K562 (cell line): ENCODE measurements at regions not wholly inside any gene's neighbourhood (a gene's known extent, or its start where the extent isn't known, plus 50 kb on each side); places are given as distances from the start of the nearest gene placed in this dataset.
"Not testable (repeated sequence)": the region's sequence is repeated elsewhere in the genome, so short reads cannot be mapped to it uniquely, and the experiment has no call there.

ENCODE experiments used
- ATAC-seq: fragments of 200-7000 bp; cut with Tn5 transposase; 3 replicates; pipeline ENCODE4 v1.9.1; 2020; ENCODE audit warnings: moderate library complexity
- BruUV-seq: library from RNA; stranded (reverse); fragments of 400-500 nt; replicated peaks from 2 replicates; lab custom pipeline; 2021; lab: Mats Ljungman, UMichigan
- CTCF ChIA-PET: fragments of 300-600 bp; formaldehyde crosslinking; extraction: SDS; loops from one replicate; lab custom pipeline; 2021; ENCODE audit warnings: low intra/inter-chr PET ratio; lab: Yijun Ruan, JAX
- POLR2A ChIA-PET: fragments of 300-600, 350-650 bp; sonication (Branson Sonifier 250); formaldehyde crosslinking; extraction: SDS; loops from one replicate; lab custom pipeline; 2021; ENCODE audit warnings: antibody characterized with exemption, inconsistent platforms; lab: Yijun Ruan, JAX
- DNase-seq, 4 experiments: peaks; one replicate each; pipeline versions ENCODE4 v3.0.0 to v3.0.0-alpha.2; 2011 to 2018; ENCODE audit warnings: low spot score in 3 of 4, mixed read lengths in 3 of 4; ENCODE audit errors: extremely low read depth in 1 of 4
- FAIRE-seq: peaks from 2 replicates; lab custom pipeline; 2011; peaks lifted over from hg19 to GRCh38; lab: Jason Lieb, UNC
- H2AFZ ChIP-seq: 2 replicates; pipeline ENCODE4 v1.6.0; 2011; ENCODE audit warnings: low read depth, low read length, control low read depth, inconsistent platforms
- H3K27ac ChIP-seq: fragments of 200-600 bp; 3 replicates; pipeline ENCODE4 v1.8.0; 2011; ENCODE audit warnings: low read depth, mild to moderate bottlenecking, control low read depth, inconsistent platforms, low read length, moderate library complexity, mixed read lengths; ENCODE audit errors: extremely low read depth
- H3K27me3 ChIP-seq, 2 experiments: fragments of 300-600 bp in 1 of 2; 2 replicates in 1 of 2; 3 replicates in 1 of 2; pipeline versions ENCODE4 v1.6.0 to v1.8.0; 2011; ENCODE audit warnings: inconsistent platforms in 2 of 2, low read length in 2 of 2, mild to moderate bottlenecking in 1 of 2, mixed read lengths in 1 of 2, moderate library complexity in 1 of 2; ENCODE audit not compliant: control insufficient read depth in 2 of 2, insufficient read depth in 2 of 2
- H3K36me3 ChIP-seq: fragments of 300-600 bp; 3 replicates; pipeline ENCODE4 v1.8.0; 2011; ENCODE audit warnings: mild to moderate bottlenecking, low read length, inconsistent platforms; ENCODE audit not compliant: control insufficient read depth, insufficient read depth
- H3K4me1 ChIP-seq, 2 experiments: fragments of 200-600 bp in 1 of 2; replicated peaks in 1 of 2; 2 replicates in 1 of 2; 3 replicates in 1 of 2; pipeline versions ENCODE4 v1.5.1 to v1.8.0; 2011; ENCODE audit warnings: inconsistent platforms in 2 of 2, low read length in 2 of 2, mild to moderate bottlenecking in 1 of 2, mixed read lengths in 1 of 2, moderate library complexity in 1 of 2; ENCODE audit not compliant: control insufficient read depth in 2 of 2, insufficient read depth in 2 of 2
- H3K4me2 ChIP-seq: 2 replicates; pipeline ENCODE4 v1.6.1; 2011; ENCODE audit warnings: low read length, control low read depth, inconsistent platforms, mixed read lengths; ENCODE audit not compliant: insufficient read depth
- H3K4me3 ChIP-seq: fragments of 200-600 bp; sonication (generic), shearing (Covaris generic); 2 replicates; pipeline ENCODE4 v1.5.1; 2016; ENCODE audit warnings: control low read depth, inconsistent platforms
- H3K79me2 ChIP-seq: fragments of 200-600 bp; 3 replicates; pipeline ENCODE4 v1.8.0; 2011; ENCODE audit warnings: low read length, inconsistent platforms; ENCODE audit not compliant: control insufficient read depth, insufficient read depth
- H3K9ac ChIP-seq, 2 experiments: 2 replicates each; pipeline versions ENCODE4 v1.6.0 to v1.6.1; 2011; ENCODE audit warnings: low read depth in 2 of 2, low read length in 2 of 2, control low read depth in 1 of 2, inconsistent platforms in 1 of 2, mild to moderate bottlenecking in 1 of 2, mixed read lengths in 1 of 2; ENCODE audit not compliant: insufficient read depth in 1 of 2
- H3K9me1 ChIP-seq: one replicate; pipeline ENCODE4 v1.6.0; 2011; ENCODE audit warnings: inconsistent platforms, mild to moderate bottlenecking, low read length, moderate library complexity; ENCODE audit not compliant: control insufficient read depth, insufficient read depth
- H3K9me3 ChIP-seq: replicated peaks from 2 replicates; pipeline ENCODE4 v1.5.1; 2011; ENCODE audit warnings: low read depth, low read length, inconsistent platforms; ENCODE audit not compliant: control insufficient read depth, insufficient read depth
- H4K20me1 ChIP-seq: replicated peaks from 2 replicates; pipeline ENCODE4 v1.6.1; 2011; ENCODE audit warnings: low read length, inconsistent platforms, mixed read lengths; ENCODE audit not compliant: control insufficient read depth, insufficient read depth
- ATF3 ChIP-seq, 2 experiments: fragments of 450-650 bp in 1 of 2; sonication (generic) in 1 of 2; formaldehyde crosslinking in 1 of 2; IDR thresholded peaks in 1 of 2; conservative IDR thresholded peaks in 1 of 2; 2 replicates each; pipeline versions ENCODE4 v1.6.1 to v1.8.1; 2016 to 2023; ENCODE audit warnings: mild to moderate bottlenecking in 2 of 2, moderate library complexity in 2 of 2, inconsistent platforms in 1 of 2, missing genetic modification reagents in 1 of 2
- CREM ChIP-seq: IDR thresholded peaks from 2 replicates; pipeline ENCODE4 v1.6.1; 2014; ENCODE audit warnings: antibody characterized with exemption, low read depth
- E2F6 ChIP-seq, 2 experiments: IDR thresholded peaks; 2 replicates each; pipeline ENCODE4 v1.6.1; 2011; ENCODE audit warnings: borderline replicate concordance in 1 of 2, control low read depth in 1 of 2, low read depth in 1 of 2, low read length in 1 of 2, mild to moderate bottlenecking in 1 of 2, mixed read lengths in 1 of 2, moderate library complexity in 1 of 2; ENCODE audit not compliant: insufficient read depth in 1 of 2, insufficient read length in 1 of 2, poor library complexity in 1 of 2, severe bottlenecking in 1 of 2; ENCODE audit errors: extremely low read depth in 1 of 2
- MYC ChIP-seq, 2 experiments: fragments of 250-450 bp in 1 of 2; sonication (Bioruptor Pico) in 1 of 2; IDR thresholded peaks; 2 replicates each; pipeline versions ENCODE4 v1.5.1 to v1.6.1; 2012 to 2021; ENCODE audit warnings: low read depth in 2 of 2, borderline replicate concordance in 1 of 2, improper control_type of control experiment in 1 of 2, low read length in 1 of 2, mild to moderate bottlenecking in 1 of 2, moderate library complexity in 1 of 2
- RCOR1 ChIP-seq, 2 experiments: IDR thresholded peaks; 2 replicates each; pipeline ENCODE4 v1.6.1; 2012; ENCODE audit warnings: low read depth in 2 of 2, low read length in 2 of 2, borderline replicate concordance in 1 of 2, improper control_type of control experiment in 1 of 2
- TCF3 ChIP-seq: sonication (generic); formaldehyde crosslinking; IDR thresholded peaks from 2 replicates; pipeline ENCODE4 v1.4.0; 2020; ENCODE audit warnings: mild to moderate bottlenecking, missing genetic modification reagents
- TFE3 ChIP-seq: fragments of 450-650 bp; formaldehyde crosslinking; IDR thresholded peaks from 2 replicates; pipeline ENCODE4 v1.4.0; 2020; ENCODE audit warnings: mild to moderate bottlenecking, mixed read lengths
- USF2 ChIP-seq: sonication (generic); formaldehyde crosslinking; IDR thresholded peaks from 2 replicates; pipeline ENCODE4 v1.5.0; 2020; ENCODE audit warnings: missing genetic modification reagents
- WGBS: fragments of 100-300 bp; shearing (Covaris generic); methylation state at CpG from one replicate; pipeline ENCODE4 v1.1.6; 2016; ENCODE audit warnings: low coverage, mixed read lengths; ENCODE audit not compliant: insufficient coverage; ENCODE audit errors: missing lambda C conversion rate; 5-methylcytosine and 5-hydroxymethylcytosine counted together
- in situ Hi-C: fragments of 300-500 bp; cut with MboI; formaldehyde crosslinking; loops from 4 replicates; pipeline ENCODE4 v1.15.0; 2018; ENCODE audit warnings: inconsistent platforms, mixed read lengths
- intact Hi-C: fragments of 100-400 bp; cut with micrococcal nuclease; formaldehyde crosslinking; loops from 2 replicates; pipeline ENCODE4 v1.14.2; 2022

GRCh38 chr11:3579600-3580459 lies 62.0 kb downstream of the ART5 start:
- intact Hi-C loops; CTCF ChIA-PET; H3K9me1 ChIP-seq; H3K4me3 ChIP-seq; H3K79me2 ChIP-seq; H4K20me1 ChIP-seq; H3K27ac ChIP-seq; in situ Hi-C loops; ATAC-seq; H3K27me3 ChIP-seq; H3K9me3 ChIP-seq; H3K36me3 ChIP-seq; TF ChIP-seq MYC (CRISPR knock-in tag; IDR thresholded peaks at IDR 0.05; ENCODE audit: borderline replicate concordance, low read depth); ATF3 (CRISPR knock-in tag; conservative IDR thresholded peaks at IDR 0.05): not testable (repeated sequence)
- peak in 1 of 4 experiments; percentile 59 for DNase-seq
- 0 out of 4 replicates have a peak overlapping the region, but pooled peaks of 1 of the 2 experiments have one; percentile 26 for H3K9ac ChIP-seq
- peak overlapping the region; percentile 41; the same call in 1 of the 2 replicates for H3K4me2 ChIP-seq
- peaks cover 6 to 17% of the 10 kb centered on the region in 2 experiments; a peak in 4 of 5 replicates for H3K4me1 ChIP-seq
- POLR2A ChIA-PET = interaction anchor here (1.1 kb wide), 1 partner anchor 9 kb away, joined by 3 read pairs; no protein-coding TSS in a partner anchor
- peak overlapping the region; percentile 43; the same call in 1 of the 2 replicates for H2AFZ ChIP-seq
- BruUV-seq = TSS peak; percentile 45
- 7% methylated on average over 21 of the region's 29 CpGs for WGBS
- peak; percentile 69 for FAIRE-seq
- peak in 1 of 2 experiments; percentile 34 for TF ChIP-seq E2F6 (IDR thresholded peaks at IDR 0.05; ENCODE audit: borderline replicate concordance in 1 of 2, extremely low read depth in 1 of 2, insufficient read depth in 1 of 2, insufficient read length in 1 of 2, low read depth in 1 of 2, low read length in 1 of 2, poor library complexity in 1 of 2, severe bottlenecking in 1 of 2)
- 0 out of 4 replicates have a peak, but pooled peaks of 1 of the 2 experiments have one; percentile 9 for TF ChIP-seq RCOR1 (IDR thresholded peaks at IDR 0.05; ENCODE audit: borderline replicate concordance in 1 of 2, low read depth in 2 of 2, low read length in 2 of 2)
- 0 out of 2 replicates have a peak, but pooled peaks have one; percentile 13 for TF ChIP-seq TCF3 (CRISPR knock-in tag)
- TF ChIP-seq CREM = peak; percentile 50
- peak; percentile 90 for TF ChIP-seq USF2 (CRISPR knock-in tag)
- peak; percentile 73 for TF ChIP-seq TFE3
- TF ChIP-seq MYC (IDR thresholded peaks at IDR 0.05; ENCODE audit: low read depth, low read length) = peak; percentile 48; the same call in 1 of the 2 replicates
- TF ChIP-seq ATF3 (IDR thresholded peaks at IDR 0.05) = peak; percentile 16; the same call in 1 of the 2 replicates
